Inferior parietal cortex (tissue), 1 donor: ENCODE measurements at regions not wholly inside any gene's neighbourhood (a gene's known extent, or its start where the extent isn't known, plus 50 kb on each side); places are given as distances from the start of the nearest gene placed in this dataset.
A peak's percentile ranks its signal among the peaks of the same experiment; 100 is the strongest.

Source experiments
- DNase-seq: peaks from one replicate; pipeline ENCODE4 v3.0.0-alpha.2; 2016; ENCODE audit errors: extremely low spot score

GRCh38 chr11:120017582-120018150 is 120.2 kb downstream of the TRIM29 start:
- no peak for DNase-seq

GRCh38 chr11:120013325-120014250 is 124.3 kb downstream of the TRIM29 start:
- peak; percentile 70 for DNase-seq

GRCh38 chr11:120012245-120012644 is 125.7 kb downstream of the TRIM29 start:
- DNase-seq: no peak

- DNase-seq: peak; percentile 37
These were observed 126.1 kb downstream of the TRIM29 start for GRCh38 chr11:120011836-120012235.

- DNase-seq: no peak
These were observed 127.1 kb downstream of the TRIM29 start for GRCh38 chr11:120010775-120011174.

GRCh38 chr11:120009938-120010337 is 128.0 kb downstream of the TRIM29 start:
- no peak for DNase-seq

- DNase-seq: no peak
These were observed 130.8 kb downstream of the TRIM29 start for GRCh38 chr11:120007144-120007543.

- no peak for DNase-seq
These were observed 133.2 kb downstream of the TRIM29 start for GRCh38 chr11:120004723-120005122.

- DNase-seq: no peak
These were observed 136.5 kb downstream of the TRIM29 start for GRCh38 chr11:120001178-120002090.

- no peak for DNase-seq
These were observed 138.7 kb downstream of the TRIM29 start for GRCh38 chr11:119999220-119999619.

- no peak for DNase-seq
These were observed 141.4 kb downstream of the TRIM29 start for GRCh38 chr11:119996556-119996955.

- DNase-seq: no peak
These were observed 142.0 kb downstream of the TRIM29 start for GRCh38 chr11:119995730-119996491.

- DNase-seq: no peak
These were observed 144.2 kb downstream of the TRIM29 start for GRCh38 chr11:119993722-119994121.

- no peak for DNase-seq
These were observed 145.5 kb downstream of the TRIM29 start for GRCh38 chr11:119992171-119993051.

GRCh38 chr11:119991669-119992068 is 146.2 kb downstream of the TRIM29 start:
- no peak for DNase-seq

GRCh38 chr11:119991022-119991404 is 146.9 kb downstream of the TRIM29 start:
- DNase-seq: no peak

GRCh38 chr11:119990309-119991021 is 147.4 kb downstream of the TRIM29 start:
- peak; percentile 87 for DNase-seq

- peak; percentile 36 for DNase-seq
These were observed 148.6 kb downstream of the TRIM29 start for GRCh38 chr11:119989159-119989821.

- DNase-seq: no peak
These were observed 152.4 kb downstream of the TRIM29 start for GRCh38 chr11:119985551-119985950.
